ENCODE measurements at regions not wholly inside any gene's neighbourhood (a gene's known extent, or its start where the extent isn't known, plus 50 kb on each side); places are given as distances from the start of the nearest gene placed in this dataset.

- H3K27ac Mint-ChIP-seq: peak overlapping the region in 1 of 7 donors; percentile 14
- H3K36me3 Mint-ChIP-seq: no peaks in the 10 kb centered on the region
- H3K9me3 Mint-ChIP-seq: peaks cover 0 to 4% (median 0%) of the 10 kb centered on the region in 7 donors
- H3K27me3 Mint-ChIP-seq (ENCODE audit: low read depth in 3 of 3): no peaks in the 10 kb centered on the region
- WGBS (ENCODE audit: insufficient coverage): no CpG with 5 or more reads among the region's 7 CpGs
- TF ChIP-seq CTCF (IDR thresholded peaks at IDR 0.05): no peak
- Histone ChIP-seq H3K79me2 (ENCODE audit: insufficient read depth, low read length) (no peaks in the 10 kb centered on the region), H3K27me3 (ENCODE audit: control insufficient read depth in 2 of 2, insufficient read depth in 2 of 2, low read length in 2 of 2) (no peaks in the 10 kb centered on the region), H3K9me3 (replicated peaks in 1 of 2; ENCODE audit: control insufficient read depth in 1 of 2, insufficient read depth in 1 of 2, low read length in 2 of 2) (no peaks in the 10 kb centered on the region), H3K4me3 (replicated peaks in 1 of 3; ENCODE audit: low read depth in 2 of 3, low read length in 3 of 3) (no peak overlapping the region), H2AFZ (ENCODE audit: insufficient read depth, low read depth, low read length, poor library complexity, severe bottlenecking) (no peak overlapping the region), H3K4me2 (replicated peaks; ENCODE audit: extremely low read depth, low read length, poor library complexity, severe bottlenecking) (no peak overlapping the region), H3K36me3 (replicated peaks in 1 of 2; ENCODE audit: control insufficient read depth in 1 of 2, insufficient read depth in 2 of 2, low read length in 2 of 2) (no peaks in the 10 kb centered on the region), H4K20me1 (ENCODE audit: insufficient read depth, low read length) (no peaks in the 10 kb centered on the region), H3K4me1 (ENCODE audit: control insufficient read depth in 1 of 2, insufficient read depth in 2 of 2, low read length in 2 of 2) (no peaks in the 10 kb centered on the region), H3K27ac (ENCODE audit: low read depth in 1 of 2, low read length in 2 of 2) (no peak overlapping the region), H3K9ac (ENCODE audit: insufficient read depth, low read length, poor library complexity, severe bottlenecking) (no peak overlapping the region)
- intact Hi-C loops (cut with micrococcal nuclease): no loop called here
- no peak overlapping the region for H3K4me3 Mint-ChIP-seq
- no peaks in the 10 kb centered on the region for H3K4me1 Mint-ChIP-seq
- no peak for DNase-seq
Measured at GRCh38 chr9:103872811-103873210, 221.3 kb upstream of the SMC2 start.

GRCh38 chr9:103881419-103881818 is 212.7 kb upstream of the SMC2 start:
- H3K27me3 ChIP-seq (ENCODE audit: control insufficient read depth in 2 of 2, insufficient read depth in 2 of 2, low read length in 2 of 2): no peaks in the 10 kb centered on the region
- no peak overlapping the region for H3K27ac ChIP-seq (ENCODE audit: low read depth in 1 of 2, low read length in 2 of 2)
- peaks cover 0 to 8% (median 3%) of the 10 kb centered on the region in 7 donors for H3K9me3 Mint-ChIP-seq
- no peak overlapping the region for H3K9ac ChIP-seq (ENCODE audit: insufficient read depth, low read length, poor library complexity, severe bottlenecking)
- no peak overlapping the region for H3K27ac Mint-ChIP-seq
- H3K79me2 ChIP-seq (ENCODE audit: insufficient read depth, low read length): no peaks in the 10 kb centered on the region
- no peaks in the 10 kb centered on the region for H3K4me1 Mint-ChIP-seq
- no peak overlapping the region for H3K4me2 ChIP-seq (replicated peaks; ENCODE audit: extremely low read depth, low read length, poor library complexity, severe bottlenecking)
- no peaks in the 10 kb centered on the region for H3K27me3 Mint-ChIP-seq (ENCODE audit: low read depth in 3 of 3)
- no peak for DNase-seq
- H3K36me3 ChIP-seq (replicated peaks in 1 of 2; ENCODE audit: control insufficient read depth in 1 of 2, insufficient read depth in 2 of 2, low read length in 2 of 2): no peaks in the 10 kb centered on the region
- WGBS (ENCODE audit: insufficient coverage): no CpG with 5 or more reads among the region's 2 CpGs
- no peaks in the 10 kb centered on the region for H4K20me1 ChIP-seq (ENCODE audit: insufficient read depth, low read length)
- intact Hi-C loops (cut with micrococcal nuclease): loop anchor here in 1 of 2 donors (10.0 kb wide), 1 partner anchor 63 kb away; no protein-coding TSS in a partner anchor
- no peaks in the 10 kb centered on the region for H3K9me3 ChIP-seq (replicated peaks in 1 of 2; ENCODE audit: control insufficient read depth in 1 of 2, insufficient read depth in 1 of 2, low read length in 2 of 2)
- no peak overlapping the region for H3K4me3 Mint-ChIP-seq
- no peaks in the 10 kb centered on the region for H3K36me3 Mint-ChIP-seq
- H3K4me3 ChIP-seq (replicated peaks in 1 of 3; ENCODE audit: low read depth in 2 of 3, low read length in 3 of 3): no peak overlapping the region
- no peaks in the 10 kb centered on the region for H3K4me1 ChIP-seq (ENCODE audit: control insufficient read depth in 1 of 2, insufficient read depth in 2 of 2, low read length in 2 of 2)
- no peak overlapping the region for H2AFZ ChIP-seq (ENCODE audit: insufficient read depth, low read depth, low read length, poor library complexity, severe bottlenecking)
- TF ChIP-seq CTCF (IDR thresholded peaks at IDR 0.05): no peak
